Hepatocyte (in vitro differentiated cells): ENCODE measurements at regions not wholly inside any gene's neighbourhood (a gene's known extent, or its start where the extent isn't known, plus 50 kb on each side); places are given as distances from the start of the nearest gene placed in this dataset.

Experiments
- DNase-seq: peaks from one replicate; pipeline ENCODE4 v3.0.0-alpha.2; 2016; ENCODE audit warnings: low spot score
- H2AFZ ChIP-seq: fragments of 200-600 bp; sonication (generic); 2 replicates; pipeline ENCODE4 v1.6.0; 2016; ENCODE audit warnings: antibody characterized with exemption, mild to moderate bottlenecking
- H3K27ac ChIP-seq: fragments of 200-600 bp; sonication (generic); 2 replicates; pipeline ENCODE4 v1.5.1; 2016; ENCODE audit warnings: mild to moderate bottlenecking
- H3K27me3 ChIP-seq: fragments of 200-600 bp; sonication (generic); 2 replicates; pipeline ENCODE4 v1.6.1; 2016
- H3K36me3 ChIP-seq: fragments of 200-600 bp; sonication (generic); replicated peaks from 2 replicates; pipeline ENCODE4 v1.5.1; 2016; ENCODE audit warnings: low read depth; ENCODE audit not compliant: insufficient read depth
- H3K4me1 ChIP-seq: fragments of 200-600 bp; sonication (generic); 2 replicates; pipeline ENCODE4 v1.5.1; 2016; ENCODE audit warnings: mild to moderate bottlenecking, moderate library complexity; ENCODE audit not compliant: insufficient read depth
- H3K4me2 ChIP-seq: fragments of 200-600 bp; sonication (generic); 2 replicates; pipeline ENCODE4 v1.6.0; 2016
- H3K4me3 ChIP-seq: fragments of 200-600 bp; sonication (generic); 2 replicates; pipeline ENCODE4 v1.5.1; 2016; ENCODE audit warnings: mild to moderate bottlenecking
- H3K79me2 ChIP-seq: fragments of 200-600 bp; sonication (generic); 2 replicates; pipeline ENCODE4 v1.6.0; 2017; ENCODE audit warnings: mild to moderate bottlenecking
- H3K9me2 ChIP-seq: fragments of 200-600 bp; sonication (generic); replicated peaks from 2 replicates; pipeline ENCODE4 v1.6.0; 2017; ENCODE audit warnings: mild to moderate bottlenecking; ENCODE audit not compliant: insufficient read depth
- H3K9me3 ChIP-seq: fragments of 200-600 bp; sonication (generic); 2 replicates; pipeline ENCODE4 v1.5.1; 2016; ENCODE audit warnings: low read depth, mild to moderate bottlenecking
- H4K20me1 ChIP-seq: fragments of 200-600 bp; sonication (generic); 2 replicates; pipeline ENCODE4 v1.6.0; 2016; ENCODE audit warnings: mild to moderate bottlenecking; ENCODE audit not compliant: insufficient read depth, poor library complexity, severe bottlenecking
- CTCF ChIP-seq: fragments of 200-600 bp; sonication (generic); IDR thresholded peaks from 2 replicates; pipeline ENCODE4 v1.5.1; 2016; ENCODE audit warnings: antibody characterized with exemption, mild to moderate bottlenecking; ENCODE audit not compliant: poor library complexity
- EZH2 ChIP-seq: fragments of 200-600 bp; sonication (generic); IDR thresholded peaks from 2 replicates; pipeline ENCODE4 v1.6.1; 2016; ENCODE audit warnings: antibody characterized with exemption, mild to moderate bottlenecking, borderline replicate concordance
- EZH2phosphoT487 ChIP-seq: fragments of 200-600 bp; sonication (generic); IDR thresholded peaks from one replicate; pipeline ENCODE4 v1.6.1; 2018; ENCODE audit warnings: antibody characterized with exemption, mild to moderate bottlenecking, low read depth, moderate library complexity; ENCODE audit not compliant: unreplicated experiment, severe bottlenecking
- WGBS: methylation state at CpG from one replicate; pipeline ENCODE4 v1.1.6; 2016; ENCODE audit warnings: low lambda C conversion rate; ENCODE audit errors: missing lambda C conversion rate; 5-methylcytosine and 5-hydroxymethylcytosine counted together

- Histone ChIP-seq H3K9me3 (no peaks in the 10 kb centered on the region), H3K27me3 (no peaks in the 10 kb centered on the region), H3K4me3 (no peak overlapping the region), H3K79me2 (no peaks in the 10 kb centered on the region), H3K27ac (no peak overlapping the region), H4K20me1 (no peaks in the 10 kb centered on the region), H2AFZ (no peak overlapping the region), H3K36me3 (no peaks in the 10 kb centered on the region), H3K4me2 (no peak overlapping the region), H3K4me1 (peaks cover 7% of the 10 kb centered on the region), H3K9me2 (no peaks in the 10 kb centered on the region)
- WGBS = 93% methylated on average over 1 of the region's 1 CpG
- TF ChIP-seq EZH2phosphoT487 = no peak
- TF ChIP-seq CTCF = no peak
- TF ChIP-seq EZH2 = no peak
- DNase-seq = no peak
Measured at GRCh38 chrX:15913146-15913545, 58.5 kb upstream of the AP1S2 start.

DNA sequence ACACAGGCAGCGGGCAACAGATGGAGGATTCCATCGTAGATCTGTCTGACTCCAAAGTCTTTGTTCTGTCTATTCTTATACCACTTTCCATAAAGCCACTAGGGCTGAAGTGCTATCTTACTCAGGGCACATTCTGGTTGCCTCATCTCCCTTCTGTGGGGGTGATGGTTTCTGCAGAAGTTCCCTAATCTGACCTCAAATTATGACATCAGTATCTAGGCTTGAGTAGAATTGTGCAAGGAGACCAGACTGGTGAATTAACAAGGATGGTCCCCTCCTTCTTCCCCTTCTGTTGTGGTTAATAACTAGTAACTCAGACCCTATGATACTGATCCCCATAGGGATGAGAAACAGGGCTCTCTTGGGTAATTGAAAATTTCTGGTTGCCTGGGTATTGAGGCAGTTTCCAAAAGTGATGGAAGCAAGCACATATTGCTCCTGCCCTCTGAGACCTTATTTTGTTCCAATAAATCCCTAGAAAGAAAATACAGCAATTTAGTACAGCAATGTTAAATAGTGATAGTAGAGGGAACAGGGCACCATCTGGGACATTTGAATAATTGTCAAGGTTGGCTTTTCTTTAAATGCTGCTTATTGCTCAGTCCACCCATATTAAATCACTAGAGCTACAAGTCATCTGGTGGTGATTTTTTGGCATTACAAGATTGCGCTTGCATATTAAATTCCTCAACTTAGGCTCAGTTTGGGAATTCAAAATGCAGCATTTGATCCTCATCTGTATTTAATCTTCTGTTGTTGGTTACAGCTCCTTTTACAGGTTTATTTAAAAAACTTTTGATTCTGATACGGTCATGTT is 57.3 kb upstream of the AP1S2 start:
- H3K27ac ChIP-seq = no peak overlapping the region
- no peak for DNase-seq

DNA sequence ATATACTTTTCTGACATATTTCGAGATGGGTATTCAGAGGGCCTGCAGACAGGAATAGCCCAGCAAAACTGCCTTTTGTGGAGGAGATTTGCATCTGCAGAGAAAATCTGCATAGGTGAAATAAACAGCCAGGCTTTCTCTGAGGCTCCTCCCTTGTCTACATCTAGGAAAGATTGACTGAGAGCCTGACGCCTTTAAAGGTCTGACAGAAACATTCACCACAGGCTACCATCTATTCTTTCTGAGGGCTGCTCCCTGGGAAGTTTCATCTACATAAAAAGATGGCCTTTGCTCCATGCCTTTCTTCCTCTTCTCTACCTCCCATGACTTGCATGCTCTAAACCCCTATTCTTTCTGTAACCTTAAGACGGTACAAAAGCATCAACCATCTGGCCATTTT is 55.0 kb upstream of the AP1S2 start:
- H3K79me2 ChIP-seq = no peaks in the 10 kb centered on the region
- no peak overlapping the region for H3K27ac ChIP-seq
- H3K9me2 ChIP-seq = no peaks in the 10 kb centered on the region
- H2AFZ ChIP-seq = no peak overlapping the region
- H3K4me3 ChIP-seq = no peak overlapping the region
- peaks cover 7% of the 10 kb centered on the region for H3K4me1 ChIP-seq
- 72% methylated on average over 3 of the region's 3 CpGs for WGBS
- TF ChIP-seq CTCF (no peak), EZH2 (no peak), EZH2phosphoT487 (no peak)
- H3K36me3 ChIP-seq = no peaks in the 10 kb centered on the region
- no peaks in the 10 kb centered on the region for H3K27me3 ChIP-seq
- no peak overlapping the region for H3K4me2 ChIP-seq
- no peaks in the 10 kb centered on the region for H4K20me1 ChIP-seq
- no peaks in the 10 kb centered on the region for H3K9me3 ChIP-seq
- no peak for DNase-seq

More for the DNA sequence above, 57.3 kb upstream of the AP1S2 start:
- no peak for TF ChIP-seq CTCF
- TF ChIP-seq EZH2 = no peak
- no peak for TF ChIP-seq EZH2phosphoT487
- 86% methylated on average over 4 of the region's 4 CpGs for WGBS
- no peaks in the 10 kb centered on the region for H3K27me3 ChIP-seq
- H4K20me1 ChIP-seq = no peaks in the 10 kb centered on the region
- no peaks in the 10 kb centered on the region for H3K79me2 ChIP-seq
- no peaks in the 10 kb centered on the region for H3K9me3 ChIP-seq
- H3K9me2 ChIP-seq = no peaks in the 10 kb centered on the region
- no peak overlapping the region for H3K4me2 ChIP-seq
- no peak overlapping the region for H3K4me3 ChIP-seq
- no peaks in the 10 kb centered on the region for H3K36me3 ChIP-seq
- H3K4me1 ChIP-seq = peaks cover 7% of the 10 kb centered on the region
- H2AFZ ChIP-seq = no peak overlapping the region
